Transverse colon (tissue), 4 donors: ENCODE measurements at regions not wholly inside any gene's neighbourhood (a gene's known extent, or its start where the extent isn't known, plus 50 kb on each side); places are given as distances from the start of the nearest gene placed in this dataset.

Experiments used
- CTCF ChIP-seq, 5 experiments: fragments of 200-600 bp in 3 of 5; fragments of 450-650 bp in 2 of 5; sonication (generic) in 3 of 5; IDR thresholded peaks; 1 replicate in 2 of 5; 2 replicates in 3 of 5; pipeline ENCODE4 v1.5.1; 2016 to 2017; ENCODE audit warnings: antibody characterized with exemption in 5 of 5, inconsistent platforms in 3 of 5, mild to moderate bottlenecking in 2 of 5, moderate library complexity in 1 of 5
- POLR2A ChIP-seq: fragments of 450-650 bp; IDR thresholded peaks from one replicate; pipeline ENCODE4 v1.6.1; 2016; ENCODE audit warnings: antibody characterized with exemption, mild to moderate bottlenecking, moderate library complexity
- POLR2AphosphoS5 ChIP-seq, 3 donors: sonication (generic); formaldehyde crosslinking; IDR thresholded peaks; one replicate each; pipeline ENCODE4 v1.6.1; 2016; ENCODE audit warnings: antibody characterized with exemption in 3 of 3

GRCh38 chr1:230502306-230502705 is 76.2 kb upstream of the PGBD5 start:
- TF ChIP-seq CTCF (IDR thresholded peaks at IDR 0.05): no peak
- no peak for TF ChIP-seq POLR2A
- TF ChIP-seq POLR2AphosphoS5 (IDR thresholded peaks at IDR 0.05): no peak
